Tibial nerve (tissue), 4 donors: ENCODE measurements at regions not wholly inside any gene's neighbourhood (a gene's known extent, or its start where the extent isn't known, plus 50 kb on each side); places are given as distances from the start of the nearest gene placed in this dataset.

Experiments
- DNase-seq, 2 donors: peaks; one replicate each; pipeline ENCODE4 v3.0.0-alpha.2; 2019; ENCODE audit warnings: low spot score in 2 of 2
- H3K27ac ChIP-seq, 4 donors: fragments of 200-600 bp; sonication (generic) in 3 of 4; one replicate each; pipeline ENCODE4 v1.5.1; 2017 to 2019; ENCODE audit warnings: mild to moderate bottlenecking in 1 of 4
- H3K27me3 ChIP-seq, 2 donors: fragments of 200-600 bp; sonication (generic) in 1 of 2; one replicate each; pipeline versions ENCODE4 v1.5.1 to v1.6.0; 2017 to 2019
- H3K36me3 ChIP-seq, 3 donors: fragments of 200-600 bp; sonication (generic); one replicate each; pipeline ENCODE4 v1.5.1; 2018 to 2019
- H3K4me1 ChIP-seq, 4 donors: fragments of 200-600 bp; sonication (generic) in 3 of 4; one replicate each; pipeline ENCODE4 v1.5.1; 2017 to 2019
- H3K4me3 ChIP-seq, 4 donors: fragments of 200-600 bp; sonication (generic) in 3 of 4; one replicate each; pipeline ENCODE4 v1.5.1; 2017 to 2019; ENCODE audit warnings: mild to moderate bottlenecking in 1 of 4, moderate library complexity in 1 of 4
- H3K9me3 ChIP-seq, 4 donors: fragments of 200-600 bp; sonication (generic) in 3 of 4; one replicate each; pipeline ENCODE4 v1.5.1; 2017 to 2019
- CTCF ChIP-seq, 5 experiments: fragments of 200-600 bp in 3 of 5; fragments of 450-650 bp in 2 of 5; sonication (generic) in 3 of 5; IDR thresholded peaks; one replicate each; pipeline ENCODE4 v1.5.1; 2016 to 2019; ENCODE audit warnings: antibody characterized with exemption in 5 of 5, mild to moderate bottlenecking in 3 of 5, moderate library complexity in 2 of 5
- EP300 ChIP-seq, 2 donors: sonication (generic); formaldehyde crosslinking; IDR thresholded peaks; one replicate each; pipeline ENCODE4 v1.6.1; 2017; ENCODE audit warnings: antibody characterized with exemption in 2 of 2, mild to moderate bottlenecking in 1 of 2
- POLR2A ChIP-seq, 2 donors: fragments of 450-650 bp; IDR thresholded peaks; one replicate each; pipeline ENCODE4 v1.6.1; 2017; ENCODE audit warnings: antibody characterized with exemption in 2 of 2, mild to moderate bottlenecking in 2 of 2, moderate library complexity in 2 of 2
- WGBS, 2 donors: methylation state at CpG; one replicate each; pipeline ENCODE4 v1.1.5; 2018; 5-methylcytosine and 5-hydroxymethylcytosine counted together

GRCh38 chr3:70871909-70872656, 559.6 kb upstream of the MDFIC2 start:
- TF ChIP-seq EP300 (IDR thresholded peaks at IDR 0.05) (peak in 1 of 2 donors; percentile 26), POLR2A (IDR thresholded peaks at IDR 0.05) (no peak)
- H3K4me3 ChIP-seq: no peak overlapping the region
- no peaks in the 10 kb centered on the region for H3K4me1 ChIP-seq
- H3K27ac ChIP-seq: no peak overlapping the region
- H3K36me3 ChIP-seq: no peaks in the 10 kb centered on the region
- 90 to 92% methylated on average over 4 of the region's 4 CpGs for WGBS, 2 donors
- no peaks in the 10 kb centered on the region for H3K27me3 ChIP-seq
- no peak for DNase-seq
- peaks cover 0 to 10% (median 0%) of the 10 kb centered on the region in 4 donors for H3K9me3 ChIP-seq

- no peak overlapping the region for H3K27ac ChIP-seq
- no peak for TF ChIP-seq EP300 (IDR thresholded peaks at IDR 0.05)
- TF ChIP-seq CTCF (IDR thresholded peaks at IDR 0.05): no peak
- no peak for TF ChIP-seq POLR2A (IDR thresholded peaks at IDR 0.05)
- H3K9me3 ChIP-seq: peaks cover 0 to 10% (median 0%) of the 10 kb centered on the region in 4 donors
- no peak overlapping the region for H3K4me3 ChIP-seq
- no peaks in the 10 kb centered on the region for H3K36me3 ChIP-seq
- no peak for DNase-seq
- H3K27me3 ChIP-seq: no peaks in the 10 kb centered on the region
- no peaks in the 10 kb centered on the region for H3K4me1 ChIP-seq
Measured at GRCh38 chr3:70870576-70870975, 558.1 kb upstream of the MDFIC2 start.

- peaks cover 0 to 17% (median 0%) of the 10 kb centered on the region in 4 donors for H3K9me3 ChIP-seq
Measured at GRCh38 chr3:70868561-70868960, 556.1 kb upstream of the MDFIC2 start.

GRCh38 chr3:70863049-70863448, 550.6 kb upstream of the MDFIC2 start:
- peak overlapping the region in 2 of 4 donors; percentile 12 to 13 for H3K27ac ChIP-seq
- no peak for TF ChIP-seq CTCF (IDR thresholded peaks at IDR 0.05)
- no peak for TF ChIP-seq POLR2A (IDR thresholded peaks at IDR 0.05)
- no peak for TF ChIP-seq EP300 (IDR thresholded peaks at IDR 0.05)
- no peak overlapping the region for H3K4me3 ChIP-seq
- no peaks in the 10 kb centered on the region for H3K36me3 ChIP-seq
- no peak for DNase-seq
- WGBS, 2 donors: 64 to 71% methylated on average over 5 of the region's 5 CpGs
- H3K9me3 ChIP-seq: peaks cover 0 to 7% (median 0%) of the 10 kb centered on the region in 4 donors
- peaks cover 0 to 15% (median 0%) of the 10 kb centered on the region in 4 donors for H3K4me1 ChIP-seq
- H3K27me3 ChIP-seq: no peaks in the 10 kb centered on the region

More at GRCh38 chr3:70868561-70868960, 556.1 kb upstream of the MDFIC2 start:
- WGBS, 2 donors: 95 to 96% methylated on average over 2 of the region's 2 CpGs
- H3K4me1 ChIP-seq: no peaks in the 10 kb centered on the region
- no peak for DNase-seq
- H3K36me3 ChIP-seq: no peaks in the 10 kb centered on the region
- no peaks in the 10 kb centered on the region for H3K27me3 ChIP-seq
- TF ChIP-seq EP300 (IDR thresholded peaks at IDR 0.05): no peak
- no peak for TF ChIP-seq CTCF (IDR thresholded peaks at IDR 0.05)
- TF ChIP-seq POLR2A (IDR thresholded peaks at IDR 0.05): no peak
- no peak overlapping the region for H3K27ac ChIP-seq
- no peak overlapping the region for H3K4me3 ChIP-seq

- TF ChIP-seq POLR2A (IDR thresholded peaks at IDR 0.05) (no peak), EP300 (IDR thresholded peaks at IDR 0.05) (peak in 1 of 2 donors; percentile 34)
- 45 to 64% methylated on average over 2 of the region's 2 CpGs for WGBS, 2 donors
- H3K36me3 ChIP-seq: no peaks in the 10 kb centered on the region
- H3K4me3 ChIP-seq: no peak overlapping the region
- no peak for DNase-seq
- H3K27me3 ChIP-seq: no peaks in the 10 kb centered on the region
- peak overlapping the region in 1 of 4 donors; percentile 10 for H3K27ac ChIP-seq
- H3K9me3 ChIP-seq: peaks cover 0 to 7% (median 0%) of the 10 kb centered on the region in 4 donors
- H3K4me1 ChIP-seq: peaks cover 0 to 15% (median 0%) of the 10 kb centered on the region in 4 donors
Measured at GRCh38 chr3:70861855-70862254, 549.4 kb upstream of the MDFIC2 start.

- Histone ChIP-seq H3K4me3 (no peak overlapping the region), H3K4me1 (peaks cover 0 to 15% (median 0%) of the 10 kb centered on the region in 4 donors), H3K9me3 (peaks cover 0 to 7% (median 0%) of the 10 kb centered on the region in 4 donors), H3K27ac (peak overlapping the region in 1 of 4 donors; percentile 10), H3K36me3 (no peaks in the 10 kb centered on the region), H3K27me3 (no peaks in the 10 kb centered on the region)
- no peak for DNase-seq
- 76 to 80% methylated on average over 2 of the region's 2 CpGs for WGBS, 2 donors
- TF ChIP-seq CTCF (IDR thresholded peaks at IDR 0.05): no peak
Measured at GRCh38 chr3:70861234-70861633, 548.8 kb upstream of the MDFIC2 start.
